ENCODE measurements at regions not wholly inside any gene's neighbourhood (a gene's known extent, or its start where the extent isn't known, plus 50 kb on each side); places are given as distances from the start of the nearest gene placed in this dataset.

GRCh38 chr5:155278532-155278931 lies 265.0 kb downstream of the KIF4B start:
- ChIA-PET CTCF (no interaction called here), POLR2A (no interaction called here)
- ATAC-seq, result no peak
- FAIRE-seq, result no peak
- TF ChIP-seq SREBF2 (IDR thresholded peaks at IDR 0.05) (no peak), KDM1A (IDR thresholded peaks at IDR 0.05; ENCODE audit: low read depth) (no peak), CTCF (IDR thresholded peaks at IDR 0.05) (no peak), CBX8 (IDR thresholded peaks at IDR 0.05) (no peak), CHD2 (IDR thresholded peaks at IDR 0.05; ENCODE audit: low read length, partially characterized antibody) (no peak), NFE2L2 (conservative IDR thresholded peaks at IDR 0.05; ENCODE audit: low read length) (no peak), HEYL (CRISPR knock-in tag; IDR thresholded peaks at IDR 0.05) (no peak), POLR2AphosphoS2 (conservative IDR thresholded peaks at IDR 0.05; ENCODE audit: low read length) (no peak), NR3C1 (IDR thresholded peaks at IDR 0.05) (no peak), ZC3H11A (IDR thresholded peaks at IDR 0.05) (no peak), HOXB5 (CRISPR knock-in tag; IDR thresholded peaks at IDR 0.05) (no peak), RCOR1 (IDR thresholded peaks at IDR 0.05; ENCODE audit: low read depth, low read length) (no peak), RNF2 (IDR thresholded peaks at IDR 0.05; ENCODE audit: borderline replicate concordance, low read depth) (no peak)
- Histone ChIP-seq H3K27ac (no peak overlapping the region), H3K4me3 (no peak overlapping the region), H3K4me1 (no peaks in the 10 kb centered on the region), H3K4me2 (no peak overlapping the region), H3K9me3 (no peaks in the 10 kb centered on the region)
- no peak for DNase-seq (ENCODE audit: low read depth in 1 of 2, low spot score in 1 of 2)
- 37% methylated on average over 4 of the region's 4 CpGs for WGBS (ENCODE audit: missing lambda C conversion rate)

- H3K9me3 ChIP-seq, result no peaks in the 10 kb centered on the region
- ATAC-seq (no peak), FAIRE-seq (no peak)
Observed at GRCh38 chr5:155282503-155283107, 269.1 kb downstream of the KIF4B start.

GRCh38 chr5:155285706-155286105 lies 272.2 kb downstream of the KIF4B start:
- 0% methylated on average over 1 of the region's 1 CpG for WGBS (ENCODE audit: missing lambda C conversion rate)
- H3K9me3 ChIP-seq, result no peaks in the 10 kb centered on the region
- H3K4me2 ChIP-seq, result no peak overlapping the region
- H3K4me3 ChIP-seq, result no peak overlapping the region
- no peak overlapping the region for H3K27ac ChIP-seq
- POLR2A ChIA-PET, result no interaction called here
- no peak for TF ChIP-seq FOSB (CRISPR knock-in tag; IDR thresholded peaks at IDR 0.05)
- TF ChIP-seq CTCF (IDR thresholded peaks at IDR 0.05), result no peak
- TF ChIP-seq EHF (CRISPR knock-in tag; IDR thresholded peaks at IDR 0.05), result no peak
- TF ChIP-seq EHMT2 (IDR thresholded peaks at IDR 0.05; ENCODE audit: low read depth), result no peak
- no peak for TF ChIP-seq POLR2A (IDR thresholded peaks at IDR 0.05; ENCODE audit: low read length)
- TF ChIP-seq RAD21 (conservative IDR thresholded peaks at IDR 0.05 in 1 of 2, IDR thresholded peaks at IDR 0.05 in 1 of 2), result no peak
- TF ChIP-seq BCL3 (IDR thresholded peaks at IDR 0.05), result no peak
- no peak for TF ChIP-seq HOXA7 (CRISPR knock-in tag; IDR thresholded peaks at IDR 0.05)
- TF ChIP-seq MAZ (IDR thresholded peaks at IDR 0.05; ENCODE audit: borderline replicate concordance, low read depth, low read length), result no peak
- no peak for TF ChIP-seq HEYL (CRISPR knock-in tag; IDR thresholded peaks at IDR 0.05)
- no peak for TF ChIP-seq ZFP36 (IDR thresholded peaks at IDR 0.05; ENCODE audit: borderline replicate concordance, partially characterized antibody)
- TF ChIP-seq HMGXB4 (CRISPR knock-in tag; IDR thresholded peaks at IDR 0.05; ENCODE audit: borderline replicate concordance), result no peak
- no peak for TF ChIP-seq HDAC2 (IDR thresholded peaks at IDR 0.05)
- TF ChIP-seq HOXB5 (CRISPR knock-in tag; IDR thresholded peaks at IDR 0.05), result no peak
- H3K4me1 ChIP-seq, result no peaks in the 10 kb centered on the region
- FAIRE-seq (no peak), ATAC-seq (no peak), DNase-seq (ENCODE audit: low read depth in 1 of 2, low spot score in 1 of 2) (no peak)
- CTCF ChIA-PET, result no interaction called here

More at GRCh38 chr5:155282503-155283107, 269.1 kb downstream of the KIF4B start:
- CTCF ChIA-PET, result no interaction called here
- TF ChIP-seq BHLHE40 (IDR thresholded peaks at IDR 0.05; ENCODE audit: low read depth, low read length) (no peak), TP53 (CRISPR knock-in tag; IDR thresholded peaks at IDR 0.05) (no peak), ZFP36 (IDR thresholded peaks at IDR 0.05; ENCODE audit: borderline replicate concordance, partially characterized antibody) (no peak), HEYL (CRISPR knock-in tag; IDR thresholded peaks at IDR 0.05) (no peak), NPAS2 (CRISPR knock-in tag; IDR thresholded peaks at IDR 0.05; ENCODE audit: borderline replicate concordance) (no peak), JUN (IDR thresholded peaks at IDR 0.05) (no peak), RARB (CRISPR knock-in tag; IDR thresholded peaks at IDR 0.05) (no peak), KDM1A (IDR thresholded peaks at IDR 0.05; ENCODE audit: low read depth) (no peak), FOXS1 (CRISPR knock-in tag; IDR thresholded peaks at IDR 0.05) (no peak), MAZ (IDR thresholded peaks at IDR 0.05; ENCODE audit: borderline replicate concordance, low read depth, low read length) (no peak), NR3C1 (IDR thresholded peaks at IDR 0.05) (no peak)
- DNase-seq (ENCODE audit: low read depth in 1 of 2, low spot score in 1 of 2), result no peak
- Histone ChIP-seq H3K4me2 (no peak overlapping the region), H3K4me3 (no peak overlapping the region), H3K27ac (no peak overlapping the region), H3K4me1 (no peaks in the 10 kb centered on the region)
- 34% methylated on average over 6 of the region's 6 CpGs for WGBS (ENCODE audit: missing lambda C conversion rate)
- POLR2A ChIA-PET, result no interaction called here

Measured in A549 (cell line).